Hepatocyte (in vitro differentiated cells): ENCODE measurements at regions not wholly inside any gene's neighbourhood (a gene's known extent, or its start where the extent isn't known, plus 50 kb on each side); places are given as distances from the start of the nearest gene placed in this dataset.
"Not testable (repeated sequence)": the region's sequence is repeated elsewhere in the genome, so short reads cannot be mapped to it uniquely, and the experiment has no call there.

Experiments used
- DNase-seq: peaks from one replicate; pipeline ENCODE4 v3.0.0-alpha.2; 2016; ENCODE audit warnings: low spot score
- H2AFZ ChIP-seq: fragments of 200-600 bp; sonication (generic); 2 replicates; pipeline ENCODE4 v1.6.0; 2016; ENCODE audit warnings: antibody characterized with exemption, mild to moderate bottlenecking
- H3K27ac ChIP-seq: fragments of 200-600 bp; sonication (generic); 2 replicates; pipeline ENCODE4 v1.5.1; 2016; ENCODE audit warnings: mild to moderate bottlenecking
- H3K27me3 ChIP-seq: fragments of 200-600 bp; sonication (generic); 2 replicates; pipeline ENCODE4 v1.6.1; 2016
- H3K36me3 ChIP-seq: fragments of 200-600 bp; sonication (generic); replicated peaks from 2 replicates; pipeline ENCODE4 v1.5.1; 2016; ENCODE audit warnings: low read depth; ENCODE audit not compliant: insufficient read depth
- H3K4me1 ChIP-seq: fragments of 200-600 bp; sonication (generic); 2 replicates; pipeline ENCODE4 v1.5.1; 2016; ENCODE audit warnings: mild to moderate bottlenecking, moderate library complexity; ENCODE audit not compliant: insufficient read depth
- H3K4me2 ChIP-seq: fragments of 200-600 bp; sonication (generic); 2 replicates; pipeline ENCODE4 v1.6.0; 2016
- H3K4me3 ChIP-seq: fragments of 200-600 bp; sonication (generic); 2 replicates; pipeline ENCODE4 v1.5.1; 2016; ENCODE audit warnings: mild to moderate bottlenecking
- H3K79me2 ChIP-seq: fragments of 200-600 bp; sonication (generic); 2 replicates; pipeline ENCODE4 v1.6.0; 2017; ENCODE audit warnings: mild to moderate bottlenecking
- H3K9me2 ChIP-seq: fragments of 200-600 bp; sonication (generic); replicated peaks from 2 replicates; pipeline ENCODE4 v1.6.0; 2017; ENCODE audit warnings: mild to moderate bottlenecking; ENCODE audit not compliant: insufficient read depth
- H3K9me3 ChIP-seq: fragments of 200-600 bp; sonication (generic); 2 replicates; pipeline ENCODE4 v1.5.1; 2016; ENCODE audit warnings: low read depth, mild to moderate bottlenecking
- H4K20me1 ChIP-seq: fragments of 200-600 bp; sonication (generic); 2 replicates; pipeline ENCODE4 v1.6.0; 2016; ENCODE audit warnings: mild to moderate bottlenecking; ENCODE audit not compliant: insufficient read depth, poor library complexity, severe bottlenecking
- EZH2 ChIP-seq: fragments of 200-600 bp; sonication (generic); IDR thresholded peaks from 2 replicates; pipeline ENCODE4 v1.6.1; 2016; ENCODE audit warnings: antibody characterized with exemption, mild to moderate bottlenecking, borderline replicate concordance
- EZH2phosphoT487 ChIP-seq: fragments of 200-600 bp; sonication (generic); IDR thresholded peaks from one replicate; pipeline ENCODE4 v1.6.1; 2018; ENCODE audit warnings: antibody characterized with exemption, mild to moderate bottlenecking, low read depth, moderate library complexity; ENCODE audit not compliant: unreplicated experiment, severe bottlenecking
- whole genome bisulfite sequencing: methylation state at CpG from one replicate; pipeline ENCODE4 v1.1.6; 2016; ENCODE audit warnings: low lambda C conversion rate; ENCODE audit errors: missing lambda C conversion rate; 5-methylcytosine and 5-hydroxymethylcytosine counted together
- TF ChIP-seq, protein P1 (sequence below): fragments of 200-600 bp; sonication (generic); IDR thresholded peaks from 2 replicates; pipeline ENCODE4 v1.5.1; 2016; ENCODE audit warnings: antibody characterized with exemption, mild to moderate bottlenecking; ENCODE audit not compliant: poor library complexity

DNA sequence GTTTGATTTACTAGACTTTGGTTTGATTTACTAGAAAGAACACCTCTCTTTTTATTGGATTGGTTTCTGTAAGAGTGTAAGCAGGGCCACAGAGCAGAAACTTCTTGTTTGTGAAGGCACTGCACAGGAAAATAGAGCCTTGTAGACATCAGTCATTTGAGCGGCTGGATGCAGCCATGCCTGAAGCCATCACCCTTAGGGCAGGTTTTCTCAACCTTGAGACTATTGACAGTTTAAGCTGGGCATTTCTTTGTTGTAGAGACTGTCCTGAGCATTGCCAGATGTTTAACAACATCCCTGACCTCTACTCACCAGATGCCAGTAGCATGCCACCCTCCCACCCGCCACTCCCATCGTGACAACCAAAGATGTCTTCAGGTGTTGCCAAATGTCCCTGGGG lies 130.2 kb upstream of the SULF2 start:
- DNase-seq = no peak
- Histone ChIP-seq H3K9me3 (no peaks in the 10 kb centered on the region), H3K27ac (no peak overlapping the region), H3K27me3 (no peaks in the 10 kb centered on the region), H3K4me1 (peaks cover 7% of the 10 kb centered on the region), H3K36me3 (no peaks in the 10 kb centered on the region), H3K9me2 (no peaks in the 10 kb centered on the region), H2AFZ (no peak overlapping the region), H3K4me3 (no peak overlapping the region), H4K20me1 (no peaks in the 10 kb centered on the region), H3K4me2 (no peak overlapping the region), H3K79me2 (no peaks in the 10 kb centered on the region)
- WGBS = 93% methylated on average over 3 of the region's 3 CpGs
- TF ChIP-seq, protein P1, sequence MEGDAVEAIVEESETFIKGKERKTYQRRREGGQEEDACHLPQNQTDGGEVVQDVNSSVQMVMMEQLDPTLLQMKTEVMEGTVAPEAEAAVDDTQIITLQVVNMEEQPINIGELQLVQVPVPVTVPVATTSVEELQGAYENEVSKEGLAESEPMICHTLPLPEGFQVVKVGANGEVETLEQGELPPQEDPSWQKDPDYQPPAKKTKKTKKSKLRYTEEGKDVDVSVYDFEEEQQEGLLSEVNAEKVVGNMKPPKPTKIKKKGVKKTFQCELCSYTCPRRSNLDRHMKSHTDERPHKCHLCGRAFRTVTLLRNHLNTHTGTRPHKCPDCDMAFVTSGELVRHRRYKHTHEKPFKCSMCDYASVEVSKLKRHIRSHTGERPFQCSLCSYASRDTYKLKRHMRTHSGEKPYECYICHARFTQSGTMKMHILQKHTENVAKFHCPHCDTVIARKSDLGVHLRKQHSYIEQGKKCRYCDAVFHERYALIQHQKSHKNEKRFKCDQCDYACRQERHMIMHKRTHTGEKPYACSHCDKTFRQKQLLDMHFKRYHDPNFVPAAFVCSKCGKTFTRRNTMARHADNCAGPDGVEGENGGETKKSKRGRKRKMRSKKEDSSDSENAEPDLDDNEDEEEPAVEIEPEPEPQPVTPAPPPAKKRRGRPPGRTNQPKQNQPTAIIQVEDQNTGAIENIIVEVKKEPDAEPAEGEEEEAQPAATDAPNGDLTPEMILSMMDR = no peak
- TF ChIP-seq EZH2phosphoT487 (no peak), EZH2 (no peak)

DNA sequence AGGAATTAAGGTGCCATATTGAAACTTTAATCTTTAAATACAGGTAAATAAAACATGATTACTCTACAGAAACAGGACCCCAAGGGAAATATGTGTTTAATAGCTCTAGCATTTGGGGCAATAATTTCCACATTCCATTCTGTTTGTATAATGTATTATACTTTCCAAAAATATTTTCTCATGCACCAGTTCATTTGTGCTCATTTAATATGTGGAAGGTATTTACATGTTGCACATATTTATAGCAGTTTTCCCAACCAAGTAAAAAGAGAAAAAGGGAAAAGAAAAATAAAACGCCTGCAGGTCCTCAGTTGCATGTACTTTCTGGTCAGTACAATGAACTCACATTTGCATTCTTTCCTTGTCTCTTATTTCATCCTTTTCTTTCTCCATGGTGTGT lies 129.5 kb upstream of the SULF2 start:
- TF ChIP-seq EZH2 = no peak
- TF ChIP-seq, protein P1 = no peak
- TF ChIP-seq EZH2phosphoT487 = no peak
- Histone ChIP-seq H3K36me3 (no peaks in the 10 kb centered on the region), H3K9me3 (no peaks in the 10 kb centered on the region), H3K27me3 (no peaks in the 10 kb centered on the region), H3K4me1 (peaks cover 7% of the 10 kb centered on the region), H3K4me3 (no peak overlapping the region), H3K27ac (no peak overlapping the region), H3K9me2 (no peaks in the 10 kb centered on the region), H4K20me1 (no peaks in the 10 kb centered on the region), H2AFZ (no peak overlapping the region), H3K4me2 (no peak overlapping the region), H3K79me2 (no peaks in the 10 kb centered on the region)
- whole genome bisulfite sequencing = 40% methylated on average over 1 of the region's 1 CpG
- DNase-seq = no peak

DNA sequence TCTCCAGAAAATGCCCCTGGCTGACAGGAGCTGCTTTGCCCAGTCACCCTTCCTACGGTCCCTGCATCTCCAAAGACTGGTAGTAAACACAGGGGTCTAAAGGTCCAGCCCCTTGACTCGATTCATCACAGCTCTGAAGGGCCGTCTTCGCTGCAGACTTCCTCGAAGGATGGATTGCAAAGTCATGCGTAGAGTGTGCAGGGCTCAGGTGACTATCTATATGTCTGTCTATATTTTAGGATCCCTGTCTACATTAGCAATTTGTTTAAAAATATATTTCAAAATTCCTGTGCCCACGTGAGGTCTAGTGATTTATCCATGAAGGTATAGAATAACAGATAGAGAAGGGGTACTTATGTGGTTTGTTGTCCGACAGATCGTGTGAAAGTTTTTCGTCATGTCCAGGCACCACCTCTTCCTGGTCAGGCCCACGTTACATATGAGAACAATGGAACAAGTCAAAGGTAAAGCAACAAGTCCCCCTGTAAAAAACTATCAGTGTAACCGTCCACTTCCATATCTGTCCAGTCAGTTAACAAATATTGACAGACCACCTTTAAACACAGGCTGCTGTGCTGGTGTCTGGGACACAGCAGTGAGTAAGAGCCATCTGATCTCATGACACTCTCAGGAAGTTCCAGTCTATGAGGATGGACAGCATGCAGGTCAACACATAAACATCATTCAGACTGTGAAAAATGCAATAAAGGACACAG lies 127.7 kb upstream of the SULF2 start:
- DNase-seq = peak; percentile 31
- WGBS = 73% methylated on average over 12 of the region's 12 CpGs
- H3K9me2 ChIP-seq, H3K27me3 ChIP-seq, H3K36me3 ChIP-seq, H3K4me3 ChIP-seq, H4K20me1 ChIP-seq, H3K4me2 ChIP-seq, H3K4me1 ChIP-seq, H2AFZ ChIP-seq, H3K79me2 ChIP-seq, H3K9me3 ChIP-seq: not testable (repeated sequence)
- peak overlapping the region; percentile 82 for H3K27ac ChIP-seq

DNA sequence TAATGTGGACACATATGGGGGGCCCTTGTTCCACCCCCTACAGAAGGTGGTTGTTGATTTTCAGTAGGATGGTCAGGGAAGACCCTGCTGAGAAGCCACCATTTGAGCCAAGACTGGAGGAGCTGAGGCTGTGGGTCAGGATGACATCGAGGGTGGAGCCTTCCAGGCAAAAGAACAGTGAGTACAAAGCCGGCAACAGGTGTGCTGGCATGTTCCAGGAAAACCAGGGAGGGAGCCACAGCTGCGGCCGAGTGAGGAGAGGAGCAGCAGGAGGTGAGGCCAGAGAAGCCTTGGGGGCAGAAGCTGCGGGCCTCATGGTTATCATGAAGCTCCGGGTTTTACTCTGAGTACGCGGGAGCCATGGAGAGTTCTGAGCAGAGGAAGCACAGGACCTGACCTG lies 126.9 kb upstream of the SULF2 start:
- not testable (repeated sequence) for DNase-seq

DNA sequence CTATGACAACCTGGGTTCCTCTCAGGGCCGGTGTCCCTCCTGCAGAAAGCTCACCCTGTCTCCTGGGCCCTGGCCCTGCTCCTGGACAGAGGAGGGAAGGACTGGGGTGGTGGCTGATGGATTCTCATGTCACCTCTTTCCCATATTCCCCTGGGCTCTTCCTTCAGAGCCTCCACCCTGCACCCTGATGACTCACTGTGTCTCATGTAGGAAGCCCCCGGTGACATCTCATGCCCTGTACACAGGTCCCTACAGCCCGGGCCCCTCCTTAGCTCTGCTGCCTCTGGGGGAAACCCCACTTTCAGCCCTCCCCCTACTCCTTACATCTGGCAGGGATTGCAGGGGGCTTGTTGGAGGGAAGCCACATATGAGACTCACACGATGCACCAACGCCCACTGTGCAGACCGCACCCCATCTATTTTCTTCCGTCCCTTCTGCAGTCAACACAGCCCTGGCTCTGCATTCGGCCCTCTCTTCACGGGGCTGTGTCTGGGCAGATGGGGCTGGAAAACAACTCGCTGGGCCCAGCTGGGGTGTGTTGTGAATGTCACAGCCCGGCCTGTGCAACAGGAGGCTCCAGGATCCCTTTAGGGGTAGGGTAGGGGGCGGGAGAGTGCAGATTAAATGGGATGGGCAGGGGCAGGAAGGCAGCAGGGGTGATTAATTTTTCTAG lies 124.6 kb upstream of the SULF2 start:
- H3K79me2 ChIP-seq, H2AFZ ChIP-seq, H3K4me1 ChIP-seq, H3K9me2 ChIP-seq, H3K4me2 ChIP-seq, H3K4me3 ChIP-seq, H3K27ac ChIP-seq, H3K36me3 ChIP-seq, H3K9me3 ChIP-seq, H4K20me1 ChIP-seq, H3K27me3 ChIP-seq: not testable (repeated sequence)
- WGBS = 73% methylated on average over 12 of the region's 12 CpGs
- peak; percentile 49 for DNase-seq

More for the DNA sequence above, 126.9 kb upstream of the SULF2 start:
- H3K27ac ChIP-seq = peak overlapping the region; percentile 87
- H3K79me2 ChIP-seq, H3K9me3 ChIP-seq, H3K4me3 ChIP-seq, H2AFZ ChIP-seq, H4K20me1 ChIP-seq, H3K27me3 ChIP-seq, H3K4me1 ChIP-seq, H3K36me3 ChIP-seq, H3K9me2 ChIP-seq, H3K4me2 ChIP-seq: not testable (repeated sequence)
- WGBS = 64% methylated on average over 8 of the region's 8 CpGs

DNA sequence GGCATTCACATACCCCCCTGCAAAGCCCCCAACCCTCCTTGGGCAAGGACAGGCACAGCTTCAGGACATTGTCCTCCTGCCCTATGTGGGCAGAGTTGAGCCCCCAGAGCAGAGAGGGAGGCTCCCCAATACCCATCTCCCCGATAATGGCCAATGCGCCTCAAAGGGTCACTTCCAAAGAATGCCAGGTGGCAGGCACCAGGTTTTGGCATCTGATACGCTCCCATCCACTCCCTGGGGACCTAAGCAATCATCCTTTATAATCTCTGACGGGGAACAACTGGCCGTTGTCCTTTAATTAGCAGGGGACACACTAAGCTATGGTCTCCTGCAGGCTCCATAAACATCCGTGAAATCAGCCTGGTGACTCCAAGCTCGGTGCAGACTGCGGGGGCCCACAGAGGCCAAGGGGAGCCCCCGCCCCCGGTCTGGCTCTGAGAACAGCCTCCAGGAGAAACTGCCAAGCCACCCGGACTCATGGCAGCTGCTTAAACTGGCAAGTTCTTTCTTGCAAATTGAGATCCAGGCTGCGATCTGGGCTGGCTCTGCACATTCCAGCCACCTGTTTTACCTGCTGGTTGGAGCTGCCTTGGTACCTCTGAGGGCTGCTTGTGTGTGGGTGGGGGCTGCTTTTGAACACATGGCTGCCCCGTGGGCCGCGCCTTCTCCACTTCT lies 123.2 kb upstream of the SULF2 start:
- not testable (repeated sequence) for H3K9me3 ChIP-seq, H3K36me3 ChIP-seq, H3K9me2 ChIP-seq, H3K4me3 ChIP-seq, H4K20me1 ChIP-seq, DNase-seq, H3K4me2 ChIP-seq, H3K4me1 ChIP-seq, H2AFZ ChIP-seq, H3K27ac ChIP-seq, H3K79me2 ChIP-seq, H3K27me3 ChIP-seq
- WGBS = 66% methylated on average over 15 of the region's 15 CpGs

DNA sequence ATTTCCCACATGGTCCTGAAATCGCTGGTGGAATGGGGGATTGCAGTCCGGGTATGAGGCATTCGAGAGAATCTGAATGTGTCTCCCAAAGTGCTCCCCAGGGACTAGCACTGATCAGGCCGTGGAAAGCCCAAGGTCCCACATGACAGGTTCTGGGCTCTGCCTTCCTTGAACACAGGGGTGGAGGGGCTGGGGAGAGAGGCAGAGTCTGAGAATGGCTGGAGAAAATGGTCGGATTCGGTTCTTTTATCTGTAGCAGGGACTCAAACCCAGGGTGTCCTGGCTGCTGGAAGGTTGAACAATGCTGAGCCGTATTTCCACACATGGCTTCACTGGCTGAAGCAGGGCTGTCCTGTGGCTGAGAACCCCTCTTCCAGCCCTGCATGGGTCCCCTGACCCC lies 122.7 kb upstream of the SULF2 start:
- not testable (repeated sequence) for H3K4me3 ChIP-seq, H2AFZ ChIP-seq, H3K9me2 ChIP-seq, H3K4me1 ChIP-seq, H3K27ac ChIP-seq, H4K20me1 ChIP-seq, H3K27me3 ChIP-seq, H3K36me3 ChIP-seq, H3K79me2 ChIP-seq, H3K9me3 ChIP-seq, H3K4me2 ChIP-seq, DNase-seq
- 73% methylated on average over 7 of the region's 7 CpGs for WGBS
